H1 (cell line): ENCODE measurements at regions not wholly inside any gene's neighbourhood (a gene's known extent, or its start where the extent isn't known, plus 50 kb on each side); places are given as distances from the start of the nearest gene placed in this dataset.

ENCODE experiments used
- CBX8 ChIP-seq: fragments of 300-800, 300-1000 bp; sonication (generic); IDR thresholded peaks from 2 replicates; pipeline ENCODE4 v1.7.1; 2016; ENCODE audit warnings: low read depth, low read length, borderline replicate concordance
- CTBP2 ChIP-seq: IDR thresholded peaks from 2 replicates; pipeline ENCODE4 v1.7.0; 2011; ENCODE audit warnings: borderline replicate concordance, mild to moderate bottlenecking, moderate library complexity, mixed read lengths, low read length; ENCODE audit not compliant: insufficient read depth, insufficient read length
- SAP30 ChIP-seq: fragments of 300-600 bp; sonication (generic); IDR thresholded peaks from 2 replicates; pipeline ENCODE4 v1.7.1; 2012; ENCODE audit warnings: low read length, moderate library complexity, mild to moderate bottlenecking, inconsistent platforms; ENCODE audit not compliant: insufficient read depth, insufficient replicate concordance

GRCh38 chr6:163717106-163717764, 302.7 kb downstream of the QKI start (continued):
- TF ChIP-seq SAP30 (no peak), CBX8 (no peak), CTBP2 (no peak)
- TF ChIP-seq, all 59 proteins: peak for 0
